ENCODE measurements at regions not wholly inside any gene's neighbourhood (a gene's known extent, or its start where the extent isn't known, plus 50 kb on each side); places are given as distances from the start of the nearest gene placed in this dataset.

- no peak for TF ChIP-seq TCF7L2 (IDR thresholded peaks at IDR 0.05; ENCODE audit: low read depth, low read length)
- TF ChIP-seq SIN3A (IDR thresholded peaks at IDR 0.05; ENCODE audit: borderline replicate concordance, insufficient read depth, low read depth, low read length), result no peak
- TF ChIP-seq CTCF (IDR thresholded peaks at IDR 0.05), result no peak
- no peak for TF ChIP-seq POLR2AphosphoS5 (IDR thresholded peaks at IDR 0.05; ENCODE audit: low read depth, low read length)
- TF ChIP-seq REST (IDR thresholded peaks at IDR 0.05; ENCODE audit: insufficient read depth in 1 of 2, low read depth in 2 of 2, low read length in 1 of 2), result no peak
- intact Hi-C loops (cut with micrococcal nuclease; ENCODE audit: unreplicated experiment) (no loop called here), in situ Hi-C loops (cut with HindIII; ENCODE audit: low pct_unique_long_range_greater_than_20kb, low sequenced_read_pairs) (no loop called here)
- DNase-seq (ENCODE audit: low read depth, low spot score) (no peak), ATAC-seq (no peak)
- Histone ChIP-seq H3K27ac (ENCODE audit: low read length) (no peak overlapping the region), H3K4me3 (ENCODE audit: low read depth in 2 of 2, low read length in 2 of 2) (no peak overlapping the region), H3K36me3 (ENCODE audit: control insufficient read depth, insufficient read depth, low read length) (no peaks in the 10 kb centered on the region), H3K4me1 (ENCODE audit: control insufficient read depth, insufficient read depth, low read length) (no peaks in the 10 kb centered on the region), H3K27me3 (ENCODE audit: control insufficient read depth, insufficient read depth, low read length) (no peaks in the 10 kb centered on the region), H3K9me3 (ENCODE audit: control insufficient read depth, insufficient read depth, low read depth, low read length) (no peaks in the 10 kb centered on the region)
- no TSS peak for BruUV-seq (replicated peaks)
- POLR2A ChIA-PET, result no interaction called here
- CTCF ChIA-PET, result no interaction called here
Observed at GRCh38 chr2:76512201-76512820, 801.6 kb upstream of the GCFC2 start.

GRCh38 chr2:76506538-76506937 lies 795.8 kb upstream of the GCFC2 start:
- in situ Hi-C loops (cut with HindIII; ENCODE audit: low pct_unique_long_range_greater_than_20kb, low sequenced_read_pairs) (no loop called here), intact Hi-C loops (cut with micrococcal nuclease; ENCODE audit: unreplicated experiment) (no loop called here)
- ATAC-seq (no peak), DNase-seq (ENCODE audit: low read depth, low spot score) (no peak)
- no TSS peak for BruUV-seq (replicated peaks)
- Histone ChIP-seq H3K27ac (ENCODE audit: low read length) (no peak overlapping the region), H3K4me1 (ENCODE audit: control insufficient read depth, insufficient read depth, low read length) (no peaks in the 10 kb centered on the region), H3K9me3 (ENCODE audit: control insufficient read depth, insufficient read depth, low read depth, low read length) (no peaks in the 10 kb centered on the region), H3K36me3 (ENCODE audit: control insufficient read depth, insufficient read depth, low read length) (no peaks in the 10 kb centered on the region), H3K27me3 (ENCODE audit: control insufficient read depth, insufficient read depth, low read length) (no peaks in the 10 kb centered on the region), H3K4me3 (ENCODE audit: low read depth in 2 of 2, low read length in 2 of 2) (no peak overlapping the region)
- CTCF ChIA-PET, result no interaction called here
- POLR2A ChIA-PET, result no interaction called here
- no peak for TF ChIP-seq CTCF (IDR thresholded peaks at IDR 0.05)
- no peak for TF ChIP-seq POLR2AphosphoS5 (IDR thresholded peaks at IDR 0.05; ENCODE audit: low read depth, low read length)
- no peak for TF ChIP-seq SIN3A (IDR thresholded peaks at IDR 0.05; ENCODE audit: borderline replicate concordance, insufficient read depth, low read depth, low read length)
- no peak for TF ChIP-seq TCF7L2 (IDR thresholded peaks at IDR 0.05; ENCODE audit: low read depth, low read length)
- TF ChIP-seq REST (IDR thresholded peaks at IDR 0.05; ENCODE audit: insufficient read depth in 1 of 2, low read depth in 2 of 2, low read length in 1 of 2), result no peak

Data from Panc1 (cell line).